ENCODE measurements at regions not wholly inside any gene's neighbourhood (a gene's known extent, or its start where the extent isn't known, plus 50 kb on each side); places are given as distances from the start of the nearest gene placed in this dataset.

DNA sequence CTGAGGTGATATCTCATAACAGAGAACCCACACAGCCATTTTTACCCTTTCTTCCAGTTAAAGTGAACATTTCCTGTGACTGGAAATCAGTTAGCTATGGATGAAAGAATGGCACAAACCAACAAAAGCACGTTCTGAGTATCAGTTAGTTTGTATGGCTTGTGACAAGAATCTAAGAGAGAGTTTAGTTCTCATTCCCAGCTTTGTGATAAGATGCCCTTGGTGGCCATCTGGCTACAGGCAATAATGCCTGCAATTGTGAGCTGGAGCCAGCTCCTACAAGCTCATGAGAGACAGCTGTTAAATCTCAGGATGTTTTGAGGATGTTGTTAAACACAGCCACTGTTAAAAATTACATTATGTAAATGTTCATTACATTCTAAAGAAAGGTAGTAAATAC is 122.0 kb upstream of the FRMD6 start:
- no peak for TF ChIP-seq POLR2AphosphoS5 (IDR thresholded peaks at IDR 0.05)
- TF ChIP-seq EZH2 (IDR thresholded peaks at IDR 0.05; ENCODE audit: borderline replicate concordance, insufficient read depth, low read length, poor library complexity, severe bottlenecking): no peak
- no peak for TF ChIP-seq RAD21 (conservative IDR thresholded peaks at IDR 0.05)
